Gastrocnemius medialis (tissue), 4 donors: ENCODE measurements at regions not wholly inside any gene's neighbourhood (a gene's known extent, or its start where the extent isn't known, plus 50 kb on each side); places are given as distances from the start of the nearest gene placed in this dataset.

Experiments
- POLR2A ChIP-seq, 2 donors: fragments of 450-650 bp; IDR thresholded peaks; one replicate each; pipeline ENCODE4 v1.6.1; 2017; ENCODE audit warnings: antibody characterized with exemption in 2 of 2, mild to moderate bottlenecking in 2 of 2, moderate library complexity in 2 of 2
- TF ChIP-seq, protein P1 (sequence below), 5 experiments: fragments of 450-650 bp in 3 of 5; fragments of 200-600 bp in 2 of 5; sonication (generic) in 2 of 5; IDR thresholded peaks in 4 of 5; conservative IDR thresholded peaks in 1 of 5; 1 replicate in 4 of 5; 2 replicates in 1 of 5; pipeline ENCODE4 v1.5.1; 2016 to 2019; ENCODE audit warnings: antibody characterized with exemption in 5 of 5, mild to moderate bottlenecking in 3 of 5, moderate library complexity in 3 of 5

DNA sequence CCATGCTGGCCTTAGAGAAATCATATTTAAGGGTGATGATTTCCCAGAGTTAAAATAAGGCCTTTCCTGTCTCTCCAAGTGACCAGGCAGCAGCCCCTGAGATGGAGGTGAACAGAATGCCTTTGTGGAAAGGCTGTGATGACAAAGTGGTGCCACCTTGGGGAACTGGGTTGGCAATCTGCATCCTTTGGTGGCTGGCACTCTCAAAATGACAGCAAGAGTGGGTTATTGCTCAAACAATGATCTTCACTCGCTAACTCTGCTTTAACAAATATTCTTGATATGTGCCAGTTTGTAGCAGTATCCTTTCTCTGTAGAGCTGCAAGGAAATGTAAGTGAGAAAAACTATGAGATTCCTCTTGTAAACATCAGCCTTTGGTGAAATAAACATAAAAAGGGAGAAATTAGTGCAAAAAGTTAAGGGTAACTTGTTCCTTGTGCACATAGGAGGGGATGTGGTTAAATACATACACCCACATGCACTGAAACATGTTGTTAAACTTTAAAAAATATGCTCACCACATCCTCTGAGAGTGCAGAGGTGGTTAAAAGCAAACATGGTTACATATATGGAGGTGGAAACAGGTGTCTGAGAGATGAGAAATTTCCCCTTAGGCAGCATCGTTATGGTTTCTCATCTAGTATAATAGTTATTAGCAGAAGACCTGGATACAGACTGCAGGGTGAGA lies 373.4 kb upstream of the CTNND2 start:
- TF ChIP-seq, protein P1, sequence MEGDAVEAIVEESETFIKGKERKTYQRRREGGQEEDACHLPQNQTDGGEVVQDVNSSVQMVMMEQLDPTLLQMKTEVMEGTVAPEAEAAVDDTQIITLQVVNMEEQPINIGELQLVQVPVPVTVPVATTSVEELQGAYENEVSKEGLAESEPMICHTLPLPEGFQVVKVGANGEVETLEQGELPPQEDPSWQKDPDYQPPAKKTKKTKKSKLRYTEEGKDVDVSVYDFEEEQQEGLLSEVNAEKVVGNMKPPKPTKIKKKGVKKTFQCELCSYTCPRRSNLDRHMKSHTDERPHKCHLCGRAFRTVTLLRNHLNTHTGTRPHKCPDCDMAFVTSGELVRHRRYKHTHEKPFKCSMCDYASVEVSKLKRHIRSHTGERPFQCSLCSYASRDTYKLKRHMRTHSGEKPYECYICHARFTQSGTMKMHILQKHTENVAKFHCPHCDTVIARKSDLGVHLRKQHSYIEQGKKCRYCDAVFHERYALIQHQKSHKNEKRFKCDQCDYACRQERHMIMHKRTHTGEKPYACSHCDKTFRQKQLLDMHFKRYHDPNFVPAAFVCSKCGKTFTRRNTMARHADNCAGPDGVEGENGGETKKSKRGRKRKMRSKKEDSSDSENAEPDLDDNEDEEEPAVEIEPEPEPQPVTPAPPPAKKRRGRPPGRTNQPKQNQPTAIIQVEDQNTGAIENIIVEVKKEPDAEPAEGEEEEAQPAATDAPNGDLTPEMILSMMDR (IDR thresholded peaks at IDR 0.05 in 4 of 5, conservative IDR thresholded peaks at IDR 0.05 in 1 of 5), result no peak
- no peak for TF ChIP-seq POLR2A (IDR thresholded peaks at IDR 0.05)
